Choroid plexus epithelial cell (primary cell): ENCODE measurements at regions not wholly inside any gene's neighbourhood (a gene's known extent, or its start where the extent isn't known, plus 50 kb on each side); places are given as distances from the start of the nearest gene placed in this dataset.

ENCODE experiments used
- DNase-seq: peaks from one replicate; pipeline ENCODE4 v3.0.0-alpha.2; 2010; ENCODE audit warnings: low read depth
- H3K4me3 ChIP-seq: 2 replicates; pipeline ENCODE4 v1.5.1; 2011; ENCODE audit warnings: low read depth, mild to moderate bottlenecking, control low read depth, low read length, moderate library complexity
- CTCF ChIP-seq: conservative IDR thresholded peaks from 2 replicates; pipeline ENCODE4 v1.5.1; 2011; ENCODE audit warnings: low read depth, mild to moderate bottlenecking, control low read depth, inconsistent platforms, low read length, moderate library complexity

GRCh38 chr2:185628985-185629384, 109.6 kb upstream of the FSIP2 start:
- peak; percentile 15 for TF ChIP-seq CTCF
- peak; percentile 1 for DNase-seq
- no peak overlapping the region for H3K4me3 ChIP-seq

GRCh38 chr2:185633621-185634020, 105.0 kb upstream of the FSIP2 start:
- no peak for TF ChIP-seq CTCF
- no peak overlapping the region for H3K4me3 ChIP-seq

GRCh38 chr2:185638771-185639170, 99.8 kb upstream of the FSIP2 start:
- DNase-seq, result no peak
- H3K4me3 ChIP-seq, result no peak overlapping the region
- no peak for TF ChIP-seq CTCF

More at GRCh38 chr2:185633621-185634020, 105.0 kb upstream of the FSIP2 start:
- no peak for DNase-seq

- no peak for DNase-seq
- no peak overlapping the region for H3K4me3 ChIP-seq
- no peak for TF ChIP-seq CTCF
These were observed 98.0 kb upstream of the FSIP2 start for GRCh38 chr2:185640588-185640987.

GRCh38 chr2:185643434-185643833, 95.2 kb upstream of the FSIP2 start:
- no peak for TF ChIP-seq CTCF
- no peak overlapping the region for H3K4me3 ChIP-seq
- no peak for DNase-seq

GRCh38 chr2:185644828-185645227, 93.8 kb upstream of the FSIP2 start:
- H3K4me3 ChIP-seq, result no peak overlapping the region
- DNase-seq, result no peak
- TF ChIP-seq CTCF, result no peak

- DNase-seq, result no peak
- no peak for TF ChIP-seq CTCF
- no peak overlapping the region for H3K4me3 ChIP-seq
These were observed 93.1 kb upstream of the FSIP2 start for GRCh38 chr2:185645529-185645928.
